ENCODE measurements at regions not wholly inside any gene's neighbourhood (a gene's known extent, or its start where the extent isn't known, plus 50 kb on each side); places are given as distances from the start of the nearest gene placed in this dataset.

DNA sequence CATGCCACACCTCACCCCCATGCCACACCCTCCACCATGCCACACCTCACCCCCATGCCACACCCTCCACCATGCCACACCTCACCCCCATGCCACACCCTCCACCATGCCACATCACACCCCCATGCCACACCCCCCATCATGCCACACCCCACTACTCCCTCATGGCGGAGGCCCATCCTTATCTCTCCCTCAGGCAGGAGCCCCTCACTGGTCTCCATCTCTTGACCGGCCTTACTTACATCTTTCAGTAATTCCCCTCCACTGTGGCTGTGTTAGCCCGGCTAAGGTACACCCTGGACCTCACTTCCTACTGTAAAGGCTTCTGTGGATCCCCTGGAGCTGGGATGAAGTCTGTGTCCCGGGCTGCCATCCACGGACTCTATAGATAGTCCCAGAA lies 102.0 kb downstream of the OLFM1 start:
- intact Hi-C loops (cut with micrococcal nuclease; ENCODE audit: unreplicated experiment), result no loop called here
- TF ChIP-seq, protein P1, sequence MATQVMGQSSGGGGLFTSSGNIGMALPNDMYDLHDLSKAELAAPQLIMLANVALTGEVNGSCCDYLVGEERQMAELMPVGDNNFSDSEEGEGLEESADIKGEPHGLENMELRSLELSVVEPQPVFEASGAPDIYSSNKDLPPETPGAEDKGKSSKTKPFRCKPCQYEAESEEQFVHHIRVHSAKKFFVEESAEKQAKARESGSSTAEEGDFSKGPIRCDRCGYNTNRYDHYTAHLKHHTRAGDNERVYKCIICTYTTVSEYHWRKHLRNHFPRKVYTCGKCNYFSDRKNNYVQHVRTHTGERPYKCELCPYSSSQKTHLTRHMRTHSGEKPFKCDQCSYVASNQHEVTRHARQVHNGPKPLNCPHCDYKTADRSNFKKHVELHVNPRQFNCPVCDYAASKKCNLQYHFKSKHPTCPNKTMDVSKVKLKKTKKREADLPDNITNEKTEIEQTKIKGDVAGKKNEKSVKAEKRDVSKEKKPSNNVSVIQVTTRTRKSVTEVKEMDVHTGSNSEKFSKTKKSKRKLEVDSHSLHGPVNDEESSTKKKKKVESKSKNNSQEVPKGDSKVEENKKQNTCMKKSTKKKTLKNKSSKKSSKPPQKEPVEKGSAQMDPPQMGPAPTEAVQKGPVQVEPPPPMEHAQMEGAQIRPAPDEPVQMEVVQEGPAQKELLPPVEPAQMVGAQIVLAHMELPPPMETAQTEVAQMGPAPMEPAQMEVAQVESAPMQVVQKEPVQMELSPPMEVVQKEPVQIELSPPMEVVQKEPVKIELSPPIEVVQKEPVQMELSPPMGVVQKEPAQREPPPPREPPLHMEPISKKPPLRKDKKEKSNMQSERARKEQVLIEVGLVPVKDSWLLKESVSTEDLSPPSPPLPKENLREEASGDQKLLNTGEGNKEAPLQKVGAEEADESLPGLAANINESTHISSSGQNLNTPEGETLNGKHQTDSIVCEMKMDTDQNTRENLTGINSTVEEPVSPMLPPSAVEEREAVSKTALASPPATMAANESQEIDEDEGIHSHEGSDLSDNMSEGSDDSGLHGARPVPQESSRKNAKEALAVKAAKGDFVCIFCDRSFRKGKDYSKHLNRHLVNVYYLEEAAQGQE (IDR thresholded peaks at IDR 0.05; ENCODE audit: insufficient read depth in 1 of 2, low read depth in 2 of 2, low read length in 1 of 2), result no peak
- no peak for TF ChIP-seq SIN3A (IDR thresholded peaks at IDR 0.05; ENCODE audit: borderline replicate concordance, insufficient read depth, low read depth, low read length)
- TF ChIP-seq, protein P2, sequence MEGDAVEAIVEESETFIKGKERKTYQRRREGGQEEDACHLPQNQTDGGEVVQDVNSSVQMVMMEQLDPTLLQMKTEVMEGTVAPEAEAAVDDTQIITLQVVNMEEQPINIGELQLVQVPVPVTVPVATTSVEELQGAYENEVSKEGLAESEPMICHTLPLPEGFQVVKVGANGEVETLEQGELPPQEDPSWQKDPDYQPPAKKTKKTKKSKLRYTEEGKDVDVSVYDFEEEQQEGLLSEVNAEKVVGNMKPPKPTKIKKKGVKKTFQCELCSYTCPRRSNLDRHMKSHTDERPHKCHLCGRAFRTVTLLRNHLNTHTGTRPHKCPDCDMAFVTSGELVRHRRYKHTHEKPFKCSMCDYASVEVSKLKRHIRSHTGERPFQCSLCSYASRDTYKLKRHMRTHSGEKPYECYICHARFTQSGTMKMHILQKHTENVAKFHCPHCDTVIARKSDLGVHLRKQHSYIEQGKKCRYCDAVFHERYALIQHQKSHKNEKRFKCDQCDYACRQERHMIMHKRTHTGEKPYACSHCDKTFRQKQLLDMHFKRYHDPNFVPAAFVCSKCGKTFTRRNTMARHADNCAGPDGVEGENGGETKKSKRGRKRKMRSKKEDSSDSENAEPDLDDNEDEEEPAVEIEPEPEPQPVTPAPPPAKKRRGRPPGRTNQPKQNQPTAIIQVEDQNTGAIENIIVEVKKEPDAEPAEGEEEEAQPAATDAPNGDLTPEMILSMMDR (IDR thresholded peaks at IDR 0.05), result no peak
- TF ChIP-seq POLR2AphosphoS5 (IDR thresholded peaks at IDR 0.05; ENCODE audit: low read depth, low read length), result no peak
- no peak for TF ChIP-seq TCF7L2 (IDR thresholded peaks at IDR 0.05; ENCODE audit: low read depth, low read length)
- no peak for ATAC-seq
- Histone ChIP-seq H3K27me3 (ENCODE audit: control insufficient read depth, insufficient read depth, low read length) (no peaks in the 10 kb centered on the region), H3K4me3 (ENCODE audit: low read depth in 2 of 2, low read length in 2 of 2) (no peak overlapping the region), H3K9me3 (ENCODE audit: control insufficient read depth, insufficient read depth, low read depth, low read length) (no peaks in the 10 kb centered on the region), H3K4me1 (ENCODE audit: control insufficient read depth, insufficient read depth, low read length) (no peaks in the 10 kb centered on the region), H3K36me3 (ENCODE audit: control insufficient read depth, insufficient read depth, low read length) (no peaks in the 10 kb centered on the region), H3K27ac (ENCODE audit: low read length) (no peak overlapping the region)
- no peak for DNase-seq (ENCODE audit: low read depth, low spot score)
- in situ Hi-C loops (cut with HindIII; ENCODE audit: low pct_unique_long_range_greater_than_20kb, low sequenced_read_pairs), result no loop called here
- CTCF ChIA-PET, result no interaction called here
- POLR2A ChIA-PET, result no interaction called here
- BruUV-seq (replicated peaks), result no TSS peak

DNA sequence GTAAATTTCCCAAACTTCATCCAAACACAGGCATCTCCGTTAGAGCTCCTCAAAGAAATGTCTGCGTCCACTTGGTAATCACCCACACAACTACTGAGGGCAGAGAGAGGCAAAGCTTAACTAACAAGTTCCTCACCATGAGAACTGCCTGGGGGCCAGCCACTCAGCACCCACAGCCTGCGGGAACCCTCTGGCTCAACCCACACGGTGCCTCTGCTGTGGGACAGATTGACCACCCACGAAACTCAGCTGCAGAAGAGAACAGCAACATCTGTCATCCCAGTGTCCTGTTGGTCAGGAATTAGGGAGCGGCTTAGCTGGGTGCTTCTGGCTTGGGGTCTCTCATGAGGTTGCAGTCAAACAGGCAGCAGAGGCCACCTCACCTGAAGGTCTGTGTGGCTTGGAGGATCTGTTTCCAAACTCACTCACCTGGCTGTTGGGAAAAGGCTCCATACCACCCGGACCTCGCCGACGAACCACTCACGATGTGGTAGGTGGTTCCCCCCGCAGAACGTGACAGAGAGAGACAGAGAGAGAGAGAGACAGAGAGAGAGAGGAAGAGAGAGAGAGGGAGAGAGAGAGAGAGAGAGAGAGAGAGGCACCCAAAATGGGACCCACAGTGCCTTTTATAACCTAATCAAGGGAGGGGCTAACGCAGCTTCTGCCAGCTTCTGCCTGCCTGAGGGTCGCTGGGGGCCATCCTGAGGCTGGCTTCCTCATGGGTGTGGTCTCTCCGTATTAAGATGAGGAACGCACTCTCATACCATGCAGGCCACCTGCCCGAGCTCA lies 103.5 kb downstream of the OLFM1 start:
- intact Hi-C loops (cut with micrococcal nuclease; ENCODE audit: unreplicated experiment) (no loop called here), in situ Hi-C loops (cut with HindIII; ENCODE audit: low pct_unique_long_range_greater_than_20kb, low sequenced_read_pairs) (no loop called here)
- CTCF ChIA-PET, result no interaction called here
- TF ChIP-seq SIN3A (IDR thresholded peaks at IDR 0.05; ENCODE audit: borderline replicate concordance, insufficient read depth, low read depth, low read length), result no peak
- TF ChIP-seq, protein P2 (IDR thresholded peaks at IDR 0.05), result no peak
- TF ChIP-seq, protein P1 (IDR thresholded peaks at IDR 0.05; ENCODE audit: insufficient read depth in 1 of 2, low read depth in 2 of 2, low read length in 1 of 2), result no peak
- no peak for TF ChIP-seq TCF7L2 (IDR thresholded peaks at IDR 0.05; ENCODE audit: low read depth, low read length)
- TF ChIP-seq POLR2AphosphoS5 (IDR thresholded peaks at IDR 0.05; ENCODE audit: low read depth, low read length), result no peak
- Histone ChIP-seq H3K36me3 (ENCODE audit: control insufficient read depth, insufficient read depth, low read length) (no peaks in the 10 kb centered on the region), H3K27me3 (ENCODE audit: control insufficient read depth, insufficient read depth, low read length) (no peaks in the 10 kb centered on the region), H3K4me1 (ENCODE audit: control insufficient read depth, insufficient read depth, low read length) (no peaks in the 10 kb centered on the region), H3K9me3 (ENCODE audit: control insufficient read depth, insufficient read depth, low read depth, low read length) (no peaks in the 10 kb centered on the region), H3K27ac (ENCODE audit: low read length) (no peak overlapping the region), H3K4me3 (ENCODE audit: low read depth in 2 of 2, low read length in 2 of 2) (no peak overlapping the region)
- BruUV-seq (replicated peaks), result no TSS peak
- no peak for ATAC-seq
- DNase-seq (ENCODE audit: low read depth, low spot score), result no peak
- POLR2A ChIA-PET, result no interaction called here
